ENCODE measurements at regions not wholly inside any gene's neighbourhood (a gene's known extent, or its start where the extent isn't known, plus 50 kb on each side); places are given as distances from the start of the nearest gene placed in this dataset.

DNA sequence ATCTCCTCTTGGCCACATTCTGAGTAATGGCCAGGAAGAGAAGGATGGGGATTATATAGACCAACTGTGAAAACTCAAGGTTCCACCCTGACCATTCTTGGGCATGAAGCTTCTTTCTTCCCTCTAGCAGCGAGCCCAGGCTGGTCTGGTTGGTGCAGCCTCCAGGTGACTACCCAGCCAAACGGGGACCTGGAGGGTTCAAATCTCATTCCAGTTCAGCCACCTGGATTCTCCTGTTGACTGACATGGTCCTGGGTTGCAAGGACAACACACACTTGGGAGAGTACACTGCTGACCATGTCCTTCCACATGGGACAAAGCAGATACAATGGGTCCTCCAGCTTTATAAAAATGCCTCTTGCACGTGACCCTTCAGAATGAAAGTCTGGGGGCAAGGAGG is 67.0 kb downstream of the SHANK2 start:
- TF ChIP-seq POLR2AphosphoS5 (IDR thresholded peaks at IDR 0.05), result no peak
- TF ChIP-seq, protein P1, sequence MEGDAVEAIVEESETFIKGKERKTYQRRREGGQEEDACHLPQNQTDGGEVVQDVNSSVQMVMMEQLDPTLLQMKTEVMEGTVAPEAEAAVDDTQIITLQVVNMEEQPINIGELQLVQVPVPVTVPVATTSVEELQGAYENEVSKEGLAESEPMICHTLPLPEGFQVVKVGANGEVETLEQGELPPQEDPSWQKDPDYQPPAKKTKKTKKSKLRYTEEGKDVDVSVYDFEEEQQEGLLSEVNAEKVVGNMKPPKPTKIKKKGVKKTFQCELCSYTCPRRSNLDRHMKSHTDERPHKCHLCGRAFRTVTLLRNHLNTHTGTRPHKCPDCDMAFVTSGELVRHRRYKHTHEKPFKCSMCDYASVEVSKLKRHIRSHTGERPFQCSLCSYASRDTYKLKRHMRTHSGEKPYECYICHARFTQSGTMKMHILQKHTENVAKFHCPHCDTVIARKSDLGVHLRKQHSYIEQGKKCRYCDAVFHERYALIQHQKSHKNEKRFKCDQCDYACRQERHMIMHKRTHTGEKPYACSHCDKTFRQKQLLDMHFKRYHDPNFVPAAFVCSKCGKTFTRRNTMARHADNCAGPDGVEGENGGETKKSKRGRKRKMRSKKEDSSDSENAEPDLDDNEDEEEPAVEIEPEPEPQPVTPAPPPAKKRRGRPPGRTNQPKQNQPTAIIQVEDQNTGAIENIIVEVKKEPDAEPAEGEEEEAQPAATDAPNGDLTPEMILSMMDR (IDR thresholded peaks at IDR 0.05), result no peak

All from gastroesophageal sphincter (tissue), 3 donors.